GM12874 (cell line): ENCODE measurements at regions not wholly inside any gene's neighbourhood (a gene's known extent, or its start where the extent isn't known, plus 50 kb on each side); places are given as distances from the start of the nearest gene placed in this dataset.

Source experiments
- CTCF ChIP-seq: IDR thresholded peaks from 2 replicates; pipeline ENCODE4 v1.5.1; 2011; ENCODE audit warnings: low read depth, mild to moderate bottlenecking, control low read depth, low read length, moderate library complexity; ENCODE audit not compliant: insufficient read depth

GRCh38 chr20:4328541-4328940 is 79.5 kb upstream of the ADRA1D start:
- TF ChIP-seq CTCF = no peak

- TF ChIP-seq CTCF = no peak
Measured at GRCh38 chr20:4327956-4328355, 78.9 kb upstream of the ADRA1D start.

GRCh38 chr20:4326195-4327065 is 77.3 kb upstream of the ADRA1D start:
- no peak for TF ChIP-seq CTCF

- TF ChIP-seq CTCF = no peak
Measured at GRCh38 chr20:4325548-4326187, 76.6 kb upstream of the ADRA1D start.

- TF ChIP-seq CTCF = no peak
Measured at GRCh38 chr20:4324611-4325243, 75.6 kb upstream of the ADRA1D start.

GRCh38 chr20:4322499-4322898 is 73.4 kb upstream of the ADRA1D start:
- no peak for TF ChIP-seq CTCF

GRCh38 chr20:4320291-4320690 is 71.2 kb upstream of the ADRA1D start:
- TF ChIP-seq CTCF = no peak
